Mesodermal cell (in vitro differentiated cells): ENCODE measurements at regions not wholly inside any gene's neighbourhood (a gene's known extent, or its start where the extent isn't known, plus 50 kb on each side); places are given as distances from the start of the nearest gene placed in this dataset.

ENCODE experiments used
- H3K27ac ChIP-seq: 2 replicates; pipeline ENCODE4 v1.7.0; 2013; ENCODE audit warnings: mild to moderate bottlenecking, low read depth, low read length, moderate library complexity; ENCODE audit not compliant: severe bottlenecking
- H3K36me3 ChIP-seq: 2 replicates; pipeline ENCODE4 v1.7.1; 2013; ENCODE audit warnings: mild to moderate bottlenecking, low read length, moderate library complexity; ENCODE audit not compliant: control insufficient read depth, insufficient read depth
- H3K4me1 ChIP-seq: one replicate; pipeline ENCODE4 v1.7.1; 2013; ENCODE audit warnings: mild to moderate bottlenecking, low read length; ENCODE audit not compliant: insufficient read depth, control insufficient read depth, poor library complexity, severe bottlenecking
- H3K4me3 ChIP-seq: 2 replicates; pipeline ENCODE4 v1.7.0; 2013; ENCODE audit warnings: low read length, control low read depth, mild to moderate bottlenecking; ENCODE audit not compliant: insufficient read depth, poor library complexity, severe bottlenecking; ENCODE audit errors: extremely low read depth
- H3K9me3 ChIP-seq: 2 replicates; pipeline ENCODE4 v1.7.1; 2013; ENCODE audit warnings: mild to moderate bottlenecking, low read length, moderate library complexity; ENCODE audit not compliant: control insufficient read depth
- WGBS, 2 experiments: methylation state at CpG; one replicate each; pipeline ENCODE4 v1.1.5; 2013; ENCODE audit warnings: missing lambda C conversion rate in 2 of 2; ENCODE audit not compliant: insufficient coverage in 2 of 2; 5-methylcytosine and 5-hydroxymethylcytosine counted together

- Histone ChIP-seq H3K36me3 (no peaks in the 10 kb centered on the region), H3K9me3 (no peaks in the 10 kb centered on the region)
- WGBS, 2 experiments = 9% methylated on average over 1 of the region's 3 CpGs; no CpG with 5 or more reads in 1 of the 2 experiments
These were observed 984.4 kb upstream of the PABPC4L start for GRCh38 chr4:135186002-135186401.

GRCh38 chr4:135185256-135185655 is 983.7 kb upstream of the PABPC4L start:
- no peaks in the 10 kb centered on the region for H3K9me3 ChIP-seq
- H3K4me3 ChIP-seq = no peak overlapping the region
- WGBS, 2 experiments = 47 to 67% methylated on average over 3 of the region's 4 CpGs
- no peaks in the 10 kb centered on the region for H3K36me3 ChIP-seq
- H3K27ac ChIP-seq = no peak overlapping the region
- no peaks in the 10 kb centered on the region for H3K4me1 ChIP-seq

More at GRCh38 chr4:135186002-135186401, 984.4 kb upstream of the PABPC4L start:
- no peak overlapping the region for H3K27ac ChIP-seq
- no peaks in the 10 kb centered on the region for H3K4me1 ChIP-seq
- H3K4me3 ChIP-seq = no peak overlapping the region

- H3K4me1 ChIP-seq = no peaks in the 10 kb centered on the region
- no peaks in the 10 kb centered on the region for H3K9me3 ChIP-seq
- 34 to 50% methylated on average over 2 to 5 of the region's 6 CpGs for WGBS, 2 experiments
- no peak overlapping the region for H3K4me3 ChIP-seq
- H3K36me3 ChIP-seq = no peaks in the 10 kb centered on the region
- H3K27ac ChIP-seq = no peak overlapping the region
These were observed 983.1 kb upstream of the PABPC4L start for GRCh38 chr4:135184715-135185114.

GRCh38 chr4:135177321-135177720 is 975.7 kb upstream of the PABPC4L start:
- Histone ChIP-seq H3K27ac (no peak overlapping the region), H3K36me3 (no peaks in the 10 kb centered on the region), H3K4me1 (no peaks in the 10 kb centered on the region), H3K4me3 (no peak overlapping the region), H3K9me3 (no peaks in the 10 kb centered on the region)

GRCh38 chr4:135166661-135167060 is 965.1 kb upstream of the PABPC4L start:
- H3K4me3 ChIP-seq = no peak overlapping the region
- 89% methylated on average over 1 of the region's 2 CpGs; no CpG with 5 or more reads in 1 of the 2 experiments for WGBS, 2 experiments
- H3K36me3 ChIP-seq = no peaks in the 10 kb centered on the region
- H3K9me3 ChIP-seq = no peaks in the 10 kb centered on the region
- no peak overlapping the region for H3K27ac ChIP-seq
- no peaks in the 10 kb centered on the region for H3K4me1 ChIP-seq

GRCh38 chr4:135164601-135165000 is 963.0 kb upstream of the PABPC4L start:
- Histone ChIP-seq H3K4me1 (no peaks in the 10 kb centered on the region), H3K4me3 (no peak overlapping the region), H3K36me3 (no peaks in the 10 kb centered on the region), H3K27ac (no peak overlapping the region), H3K9me3 (no peaks in the 10 kb centered on the region)
- WGBS, 2 experiments = 92 to 93% methylated on average over 3 of the region's 5 CpGs

- Histone ChIP-seq H3K36me3 (no peaks in the 10 kb centered on the region), H3K4me1 (no peaks in the 10 kb centered on the region), H3K4me3 (no peak overlapping the region), H3K9me3 (no peaks in the 10 kb centered on the region), H3K27ac (no peak overlapping the region)
- no CpG with 5 or more reads among the region's 1 CpG for WGBS, 2 experiments
These were observed 942.9 kb upstream of the PABPC4L start for GRCh38 chr4:135144498-135144897.

GRCh38 chr4:135124196-135124595 is 922.6 kb upstream of the PABPC4L start:
- Histone ChIP-seq H3K4me3 (no peak overlapping the region), H3K9me3 (no peaks in the 10 kb centered on the region), H3K4me1 (no peaks in the 10 kb centered on the region), H3K27ac (no peak overlapping the region), H3K36me3 (no peaks in the 10 kb centered on the region)

- WGBS, 2 experiments = no CpG with 5 or more reads among the region's 1 CpG
- Histone ChIP-seq H3K4me3 (no peak overlapping the region), H3K4me1 (no peaks in the 10 kb centered on the region), H3K9me3 (no peaks in the 10 kb centered on the region), H3K36me3 (no peaks in the 10 kb centered on the region), H3K27ac (no peak overlapping the region)
These were observed 922.0 kb upstream of the PABPC4L start for GRCh38 chr4:135123632-135124031.

GRCh38 chr4:135122457-135122856 is 920.9 kb upstream of the PABPC4L start:
- no peaks in the 10 kb centered on the region for H3K9me3 ChIP-seq
- H3K36me3 ChIP-seq = no peaks in the 10 kb centered on the region
- WGBS, 2 experiments = 100% methylated on average over 1 of the region's 2 CpGs; no CpG with 5 or more reads in 1 of the 2 experiments
- no peak overlapping the region for H3K27ac ChIP-seq
- no peaks in the 10 kb centered on the region for H3K4me1 ChIP-seq
- H3K4me3 ChIP-seq = no peak overlapping the region

- H3K27ac ChIP-seq = no peak overlapping the region
- H3K36me3 ChIP-seq = no peaks in the 10 kb centered on the region
- H3K4me1 ChIP-seq = no peaks in the 10 kb centered on the region
- H3K9me3 ChIP-seq = no peaks in the 10 kb centered on the region
- WGBS, 2 experiments = 88 to 90% methylated on average over 2 of the region's 4 CpGs
- no peak overlapping the region for H3K4me3 ChIP-seq
These were observed 918.6 kb upstream of the PABPC4L start for GRCh38 chr4:135120195-135120594.

GRCh38 chr4:135114079-135114478 is 912.5 kb upstream of the PABPC4L start:
- no CpG with 5 or more reads among the region's 2 CpGs for WGBS, 2 experiments
- Histone ChIP-seq H3K36me3 (no peaks in the 10 kb centered on the region), H3K9me3 (no peaks in the 10 kb centered on the region)

More at GRCh38 chr4:135114079-135114478, 912.5 kb upstream of the PABPC4L start:
- H3K4me1 ChIP-seq = no peaks in the 10 kb centered on the region
- no peak overlapping the region for H3K27ac ChIP-seq
- no peak overlapping the region for H3K4me3 ChIP-seq
